HG02884 (cell line): ENCODE measurements at regions not wholly inside any gene's neighbourhood (a gene's known extent, or its start where the extent isn't known, plus 50 kb on each side); places are given as distances from the start of the nearest gene placed in this dataset.

ENCODE experiments used
- ATAC-seq: cut with Tn5 transposase; IDR thresholded peaks from one replicate; pipeline ENCODE4 v1.9.1; 2021; ENCODE audit warnings: mild to moderate bottlenecking, moderate library complexity; ENCODE audit not compliant: unreplicated experiment

DNA sequence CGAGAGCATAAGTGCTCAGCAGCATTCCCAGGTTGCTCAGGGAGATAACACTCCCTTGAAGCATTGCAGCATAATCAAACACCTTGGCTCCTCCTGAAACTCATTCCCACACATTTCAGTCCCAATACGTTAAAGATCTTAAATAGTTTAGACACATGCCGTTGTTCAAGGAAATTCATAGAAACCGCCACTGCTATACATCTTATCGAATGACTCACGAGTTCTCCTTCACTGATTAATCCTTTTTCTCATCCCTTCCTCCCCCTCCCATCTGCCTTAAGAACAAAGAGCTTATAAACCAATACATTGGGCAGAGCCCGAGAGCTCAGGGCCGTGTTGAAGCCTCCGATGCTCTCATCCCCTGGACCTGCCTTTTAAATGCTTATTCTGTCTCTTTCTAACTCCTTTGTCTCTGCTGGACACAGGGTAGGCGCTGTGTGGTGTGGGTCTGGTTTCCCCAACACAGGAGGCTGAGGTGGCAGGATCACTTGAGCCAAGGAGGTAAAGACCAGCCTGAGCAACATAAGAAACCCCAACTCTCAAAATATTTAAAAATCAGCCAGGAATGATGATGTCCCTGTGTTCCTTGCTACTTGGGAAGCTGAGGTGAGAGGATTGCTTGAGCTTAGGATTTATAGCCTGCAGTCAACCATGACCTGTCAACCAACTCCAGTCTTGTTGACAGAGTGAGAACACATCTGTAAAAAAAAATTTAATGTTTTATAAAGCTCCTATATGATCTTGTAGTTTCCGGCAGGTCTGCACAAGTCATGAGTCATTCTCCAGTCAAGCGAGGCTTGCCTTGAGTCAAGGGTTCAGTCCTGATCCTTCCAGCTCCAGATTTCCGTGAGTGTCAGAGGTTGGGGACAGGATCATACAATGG is 394.0 kb upstream of the HSFY2 start:
- no peak for ATAC-seq

DNA sequence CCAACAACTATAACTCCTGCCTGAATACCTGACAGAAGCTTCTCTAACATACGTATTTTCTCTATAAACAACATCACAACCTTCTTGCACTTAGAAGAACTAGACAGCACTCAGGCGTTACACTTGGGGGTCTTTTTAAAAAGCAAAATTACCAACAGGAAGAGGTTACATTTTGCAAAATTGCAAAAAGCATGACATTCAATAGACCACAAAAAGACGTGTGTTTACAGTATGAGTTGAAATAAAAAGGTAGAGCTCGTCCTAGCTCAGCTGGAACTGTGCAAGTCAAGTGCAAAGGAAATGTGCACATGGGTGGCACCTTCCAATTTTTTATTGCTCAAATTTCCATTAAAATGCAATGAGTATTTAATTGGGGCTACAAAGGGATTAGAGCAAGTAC is 375.2 kb upstream of the HSFY2 start:
- no peak for ATAC-seq

DNA sequence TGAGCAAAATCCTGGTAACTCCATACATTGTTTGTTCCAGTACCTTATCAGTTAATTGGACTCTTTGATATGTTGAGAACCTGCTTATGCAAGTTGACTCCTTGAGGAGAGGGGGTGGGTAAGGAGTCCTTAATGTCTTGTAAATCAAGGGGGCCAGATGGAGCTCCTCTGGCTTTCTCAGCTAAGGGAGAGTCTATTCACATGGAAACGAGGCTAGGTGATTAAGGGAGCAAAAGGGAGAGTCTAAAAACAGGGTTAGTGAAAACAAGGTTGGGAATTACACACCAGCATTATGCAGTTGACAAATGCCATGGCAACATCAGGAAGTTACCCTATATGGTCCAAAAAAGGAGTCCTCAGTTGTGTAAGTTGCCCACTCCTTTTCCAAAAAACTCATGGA is 372.8 kb upstream of the HSFY2 start:
- no peak for ATAC-seq

DNA sequence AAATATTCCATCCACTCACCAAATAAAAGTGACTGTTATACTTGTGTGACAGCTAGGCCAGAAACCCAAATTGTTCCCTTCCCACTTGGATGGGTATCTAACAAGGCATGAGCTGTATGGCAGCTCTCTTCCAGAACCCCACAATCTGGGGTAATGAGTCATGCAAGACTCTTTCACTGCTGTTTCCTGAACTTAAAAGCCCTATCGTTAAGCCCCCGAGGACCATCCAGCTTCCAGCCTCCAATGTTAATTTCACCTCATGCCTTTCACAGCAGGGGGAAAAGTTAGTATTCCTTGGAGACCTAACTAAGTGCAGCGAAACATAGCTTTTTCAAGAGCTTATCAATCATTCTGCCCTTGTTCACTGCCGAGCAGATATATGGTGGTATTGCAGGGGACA is 368.6 kb upstream of the HSFY2 start:
- no peak for ATAC-seq

DNA sequence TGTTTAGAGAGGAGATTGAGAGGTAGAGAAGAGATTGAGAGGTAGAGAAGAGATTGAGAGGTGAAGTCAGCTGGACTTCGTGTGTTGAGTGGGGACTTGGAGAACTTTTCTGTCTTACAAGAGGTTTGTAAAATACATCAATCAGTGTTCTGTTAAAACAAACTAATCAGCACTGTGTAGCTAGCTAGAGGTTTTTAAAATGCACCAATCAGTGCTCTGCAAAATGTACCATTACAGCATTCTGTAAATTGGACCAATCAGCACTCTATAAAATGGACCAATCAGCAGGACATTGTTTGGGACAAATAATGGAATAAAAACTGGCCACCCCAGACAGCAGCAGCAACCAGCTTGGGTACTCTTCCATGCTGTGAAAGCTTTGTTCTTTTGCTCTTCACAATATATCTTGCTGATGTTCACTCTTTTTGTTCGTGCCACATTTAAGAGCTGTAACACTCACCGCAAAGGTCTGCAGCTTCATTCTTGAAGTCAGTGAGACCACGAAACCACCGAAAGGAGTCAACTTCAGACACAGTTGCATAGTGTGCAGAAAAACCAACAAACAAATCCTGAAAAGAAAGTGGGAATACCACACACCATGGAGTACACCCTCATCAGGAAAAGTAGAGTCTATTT is 366.9 kb upstream of the HSFY2 start:
- no peak for ATAC-seq

DNA sequence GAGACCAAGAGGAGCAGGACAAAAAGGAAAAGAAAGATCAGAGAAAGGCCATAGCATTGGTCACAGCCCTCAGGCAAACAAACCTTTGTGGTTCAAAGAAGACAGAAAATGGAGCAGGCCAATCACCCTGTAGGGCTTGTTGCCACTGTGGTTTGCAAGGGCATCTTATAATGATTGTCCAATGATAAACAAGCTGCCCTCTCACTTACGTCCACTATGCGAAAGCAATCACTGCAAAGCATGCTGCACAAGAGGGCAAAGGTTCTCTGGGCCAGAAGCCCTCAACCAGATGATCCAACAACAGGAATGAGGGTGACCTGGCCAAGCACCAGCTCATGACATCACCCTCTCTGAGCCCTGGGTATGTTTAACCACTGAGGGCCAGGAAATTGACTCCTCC is 360.9 kb upstream of the HSFY2 start:
- no peak for ATAC-seq

DNA sequence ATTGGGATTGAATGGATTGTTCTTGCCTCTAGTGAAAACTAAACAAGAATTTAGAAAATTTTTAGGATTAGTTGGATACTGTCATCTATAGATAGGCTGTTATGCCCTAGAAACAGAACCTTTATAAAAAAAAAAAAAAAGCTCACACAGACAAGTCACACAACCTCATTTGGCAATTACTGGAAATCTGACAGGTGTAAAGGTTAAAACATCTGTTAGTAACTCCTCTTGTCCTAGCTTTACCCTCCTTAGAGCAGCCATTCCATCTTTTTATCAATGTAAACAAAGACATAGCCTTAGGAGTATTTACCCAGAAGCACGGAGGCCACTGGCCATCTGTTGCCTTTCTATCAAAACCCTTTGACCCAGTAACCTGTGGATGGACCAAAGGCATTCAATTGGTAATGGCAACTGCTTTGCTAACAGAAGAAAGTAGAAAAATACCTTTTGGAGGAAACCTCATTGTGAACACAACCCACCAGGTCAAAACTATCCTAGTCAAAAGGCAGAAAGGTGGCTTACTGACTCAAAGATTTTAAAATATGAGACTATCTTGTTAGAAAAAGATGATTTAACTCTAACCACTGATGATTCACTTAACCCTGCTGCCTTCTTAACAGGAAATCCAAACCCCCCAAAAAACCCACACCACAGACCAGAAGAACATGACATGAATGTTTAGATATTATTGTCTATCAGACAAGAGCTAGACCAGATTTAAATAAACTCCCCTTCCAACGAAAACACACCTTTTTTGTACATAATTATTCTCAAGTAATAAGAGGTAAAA is 357.2 kb upstream of the HSFY2 start:
- ATAC-seq = no peak

DNA sequence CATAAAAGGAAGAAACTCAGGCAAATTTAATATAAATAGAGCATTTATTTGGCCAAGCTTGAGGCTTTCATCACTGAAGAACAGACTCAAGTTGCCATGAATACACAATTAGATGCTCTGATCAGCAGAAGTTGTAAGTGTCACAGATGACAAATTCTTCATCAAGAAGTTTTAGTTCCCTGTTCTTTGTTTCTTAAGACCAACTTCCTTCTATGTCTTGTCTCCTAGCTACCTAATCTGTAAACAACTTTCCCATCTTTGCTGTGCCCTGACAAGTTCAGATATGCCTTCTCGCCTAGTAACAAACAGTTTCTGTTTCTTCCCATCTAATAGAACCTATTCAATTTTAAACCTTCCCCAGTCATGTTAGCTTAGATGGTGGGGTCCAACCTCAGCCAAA is 353.4 kb upstream of the HSFY2 start:
- no peak for ATAC-seq

DNA sequence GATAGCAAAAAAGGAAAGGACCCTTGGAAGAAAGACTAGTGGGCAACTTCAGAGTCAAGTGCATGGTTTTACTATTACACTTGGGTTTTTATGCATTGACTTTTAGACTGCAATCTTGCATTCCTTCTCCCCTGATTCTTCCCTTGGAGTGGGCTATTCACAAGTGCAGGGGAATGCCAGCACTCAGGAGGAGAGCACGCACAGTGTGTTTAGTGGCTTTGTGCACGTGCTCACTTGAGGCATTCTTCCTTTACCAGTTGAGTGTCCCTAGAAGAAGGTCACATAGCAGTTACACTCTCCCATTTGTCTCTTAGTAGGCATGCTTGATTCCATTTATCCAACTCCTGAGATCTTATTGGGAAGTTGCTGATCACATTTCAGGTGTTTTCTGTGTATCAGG is 351.1 kb upstream of the HSFY2 start:
- ATAC-seq = no peak

DNA sequence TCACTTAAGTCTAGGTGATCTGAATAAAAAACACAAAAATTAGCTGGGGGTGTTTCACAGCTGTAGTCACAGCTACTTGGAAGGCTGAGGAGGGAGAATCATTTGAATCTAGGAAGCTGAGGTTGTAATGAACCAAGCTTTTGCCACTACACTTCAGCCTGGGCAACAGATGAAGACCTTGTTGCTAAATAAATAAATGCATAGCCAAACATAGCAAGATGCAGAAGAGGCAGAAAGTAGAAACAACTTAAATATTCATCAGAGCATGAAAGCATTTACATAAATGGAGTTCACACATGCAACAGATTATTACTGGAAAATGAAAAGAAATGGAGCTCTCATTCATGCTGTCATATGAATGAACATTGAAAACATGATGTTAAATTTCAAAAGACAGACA is 348.9 kb upstream of the HSFY2 start:
- no peak for ATAC-seq

DNA sequence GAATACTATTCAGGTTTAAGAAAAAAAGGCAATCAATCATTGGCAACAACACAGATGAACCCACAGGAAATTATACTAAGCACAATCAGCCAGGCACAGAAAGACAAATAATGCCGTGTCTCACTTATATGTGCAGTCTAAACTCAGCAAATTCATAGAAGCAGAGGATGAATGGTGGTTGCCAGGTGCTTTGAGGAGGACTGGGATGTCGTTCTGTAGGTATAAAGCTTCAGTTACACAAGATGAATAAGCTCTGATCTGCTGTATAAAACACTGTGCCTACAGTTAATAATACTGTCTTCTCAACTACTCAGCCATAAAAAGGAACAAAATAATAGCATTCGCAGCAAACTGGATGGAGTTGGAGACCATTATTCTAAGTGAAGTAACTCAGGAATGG is 324.8 kb upstream of the HSFY2 start:
- no peak for ATAC-seq

DNA sequence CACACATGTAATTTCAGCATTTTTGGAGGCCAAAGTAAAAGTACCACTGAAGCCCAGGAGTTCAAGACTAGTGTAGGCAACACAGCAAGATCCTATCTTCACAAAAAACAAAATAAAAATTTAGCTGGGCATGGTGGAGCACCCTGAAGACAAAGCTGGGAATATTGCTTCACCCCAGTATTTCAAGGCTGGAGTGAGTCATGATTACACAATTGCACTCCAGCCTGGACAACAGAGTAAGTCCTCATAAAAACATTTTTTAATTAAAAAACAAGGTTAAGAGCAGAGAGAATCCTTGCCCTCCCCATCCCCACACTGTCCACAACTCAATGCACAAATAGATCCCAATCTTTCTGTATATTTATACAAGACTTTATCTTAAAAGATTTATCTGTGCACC is 321.9 kb upstream of the HSFY2 start:
- no peak for ATAC-seq

DNA sequence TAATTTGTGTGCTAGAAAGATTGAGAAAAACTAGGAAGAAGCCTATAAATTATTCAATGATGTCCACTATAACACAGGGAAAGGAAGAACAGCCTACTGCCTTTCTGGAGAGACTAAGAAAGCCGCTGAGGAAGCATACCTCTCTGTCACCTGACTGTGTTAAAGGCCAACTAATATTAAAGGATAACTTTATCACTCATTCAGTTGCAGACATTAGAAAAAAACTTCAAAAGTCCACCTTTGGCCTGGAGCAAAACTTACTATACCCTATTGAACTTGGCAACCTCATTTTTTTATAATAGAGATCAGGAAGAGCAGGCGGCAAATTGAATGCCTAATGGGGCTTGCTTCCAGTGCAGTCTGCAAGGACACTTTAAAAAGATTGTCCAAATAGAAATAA is 309.5 kb upstream of the HSFY2 start:
- no peak for ATAC-seq

DNA sequence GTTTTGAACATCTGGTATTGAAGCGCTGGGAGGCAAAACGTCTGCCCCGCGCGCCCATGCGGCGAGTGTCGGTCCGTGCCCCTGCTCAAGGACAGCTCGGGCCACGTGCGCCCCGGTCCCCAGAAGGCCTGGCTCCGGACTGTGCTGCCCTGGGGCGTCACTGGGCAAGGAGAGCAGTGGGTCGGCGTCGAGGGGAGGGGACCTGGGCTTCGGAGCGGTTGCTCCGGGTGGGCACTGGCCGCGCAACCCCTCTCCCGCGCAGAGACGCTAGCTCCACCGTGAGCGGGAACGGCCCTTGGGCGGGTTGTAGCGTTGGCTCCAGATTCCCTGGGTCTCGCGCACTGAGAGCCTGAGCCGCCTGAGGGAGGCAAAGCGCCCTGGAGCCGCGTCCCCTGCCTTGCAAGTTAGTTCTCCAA is 304.2 kb upstream of the HSFY2 start:
- ATAC-seq = no peak

DNA sequence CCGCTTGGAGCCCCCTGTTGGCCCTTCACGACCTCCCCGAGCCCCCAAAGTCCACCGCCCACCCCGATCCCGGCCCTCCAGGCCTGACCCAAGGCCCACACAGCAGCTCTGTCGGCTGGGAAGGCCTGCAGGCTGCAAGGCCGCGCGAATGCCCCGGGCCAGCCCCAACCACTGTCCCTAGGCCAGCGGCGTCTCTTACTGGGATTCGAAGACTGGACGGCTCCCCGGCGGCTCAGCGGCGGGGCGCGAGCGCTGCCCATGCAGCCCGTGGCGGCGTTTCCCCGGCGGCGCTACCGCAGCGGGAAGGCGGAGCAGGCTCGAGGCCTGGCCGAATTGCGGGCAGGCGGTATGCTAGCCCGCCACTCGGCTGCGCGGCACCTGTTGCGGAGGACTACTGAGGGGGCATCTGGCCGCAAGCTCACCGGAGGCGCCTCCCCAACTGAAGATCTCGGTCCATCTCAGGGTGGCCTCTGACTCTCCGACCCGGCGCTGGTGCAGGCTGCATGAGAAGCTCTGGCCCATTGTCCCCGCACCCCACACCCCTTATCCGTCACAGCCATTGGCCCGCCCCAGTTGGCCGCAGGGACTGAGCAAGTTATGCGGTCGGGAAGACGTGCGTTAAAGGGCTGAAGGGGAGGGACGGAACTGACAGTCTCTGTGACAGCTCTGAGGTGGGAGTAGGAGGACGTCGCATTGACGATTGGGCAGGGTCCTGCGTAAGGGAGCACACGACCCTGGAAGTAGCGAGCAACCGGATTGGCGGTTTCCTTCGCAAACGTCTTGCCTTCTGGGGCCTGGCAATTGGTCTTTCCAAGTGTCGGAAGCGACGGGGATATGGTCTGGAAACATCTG is 303.5 kb upstream of the HSFY2 start:
- ATAC-seq = no peak

DNA sequence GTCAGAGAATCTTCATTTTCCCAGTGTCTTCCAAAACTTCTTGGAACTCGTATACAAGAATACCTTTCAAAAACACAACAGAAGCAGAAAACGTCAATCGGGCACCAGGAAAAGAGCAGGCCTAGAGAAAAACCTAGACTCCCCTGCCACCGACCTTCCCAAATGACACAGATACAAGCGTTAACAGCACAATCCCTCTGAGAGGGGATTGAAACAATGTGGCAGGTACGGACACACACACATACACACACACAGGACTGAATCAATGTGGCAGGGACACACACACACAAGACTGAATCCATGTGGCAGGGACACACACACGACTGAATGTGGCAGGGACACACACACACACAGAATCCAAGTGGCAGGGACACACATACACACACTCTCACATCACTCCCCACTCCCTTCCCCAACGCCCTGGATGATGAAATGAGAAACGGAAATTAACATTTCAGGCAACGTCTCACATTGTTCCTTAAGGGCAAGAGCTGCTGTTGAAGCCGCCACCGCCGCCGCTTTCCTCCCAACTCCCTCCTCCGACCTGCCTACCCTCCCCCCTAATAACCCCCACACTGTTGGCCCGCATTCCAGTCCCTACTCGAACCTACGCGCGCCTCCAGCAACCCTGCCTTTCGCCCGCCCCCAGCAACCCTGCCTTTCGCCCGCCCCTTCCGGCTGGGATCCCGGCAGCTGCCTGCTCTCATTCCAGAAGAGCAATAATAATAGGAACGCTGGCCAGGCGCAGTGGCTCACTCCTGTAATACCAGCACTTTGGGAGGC is 302.1 kb upstream of the HSFY2 start:
- ATAC-seq = peak; percentile 62

DNA sequence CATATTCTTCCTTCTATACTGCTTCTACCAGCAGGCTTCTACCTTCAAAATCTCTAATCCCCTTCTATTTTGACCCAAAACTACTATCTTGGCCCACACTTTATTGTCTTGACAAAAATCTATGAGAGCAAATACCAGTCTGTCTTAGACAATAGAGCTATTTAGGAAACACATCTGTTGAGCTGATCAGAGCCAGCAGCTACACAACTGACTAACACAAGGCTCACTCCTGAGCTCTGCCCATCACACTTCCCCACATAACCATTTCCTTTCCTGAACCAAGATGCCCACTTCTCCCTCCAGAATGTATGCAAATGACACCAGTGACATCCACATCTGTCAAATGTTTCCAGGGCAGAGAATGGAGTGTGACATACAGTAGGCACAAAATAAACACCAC is 293.9 kb upstream of the HSFY2 start:
- ATAC-seq = no peak

DNA sequence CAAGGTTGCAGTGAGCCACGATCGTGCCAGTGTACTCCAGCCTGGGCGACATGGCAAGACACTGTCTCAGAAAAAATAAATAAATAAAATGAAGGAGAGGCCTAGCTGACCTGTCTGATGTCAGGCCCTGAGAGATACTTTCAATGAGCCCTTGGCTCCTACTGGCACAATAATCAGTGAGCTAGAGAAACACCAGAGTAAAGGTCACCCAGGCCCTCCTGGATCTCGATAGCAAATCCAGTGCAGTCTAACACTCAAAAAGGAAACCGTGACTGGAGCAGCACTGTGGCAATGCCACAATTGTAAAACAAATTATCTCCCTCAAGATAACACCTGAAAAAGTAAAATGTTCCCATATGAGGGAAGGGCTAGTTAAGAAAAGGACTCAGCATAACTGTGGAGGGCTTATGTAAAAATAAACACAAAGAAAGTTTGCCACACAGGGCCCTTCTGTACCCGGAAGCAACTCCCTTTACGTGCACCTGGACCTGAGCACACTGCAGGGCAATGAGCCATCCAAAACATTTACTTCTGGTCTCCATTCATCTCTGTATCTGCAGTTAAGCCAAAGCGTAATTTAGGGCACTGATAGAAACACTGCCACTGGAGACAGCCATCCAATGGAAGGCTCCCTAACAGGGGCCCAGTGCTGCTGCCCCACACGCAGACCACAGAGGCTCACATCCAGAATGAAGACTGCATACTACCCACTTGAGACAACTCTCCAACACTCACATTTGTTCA is 293.1 kb upstream of the HSFY2 start:
- ATAC-seq = no peak

DNA sequence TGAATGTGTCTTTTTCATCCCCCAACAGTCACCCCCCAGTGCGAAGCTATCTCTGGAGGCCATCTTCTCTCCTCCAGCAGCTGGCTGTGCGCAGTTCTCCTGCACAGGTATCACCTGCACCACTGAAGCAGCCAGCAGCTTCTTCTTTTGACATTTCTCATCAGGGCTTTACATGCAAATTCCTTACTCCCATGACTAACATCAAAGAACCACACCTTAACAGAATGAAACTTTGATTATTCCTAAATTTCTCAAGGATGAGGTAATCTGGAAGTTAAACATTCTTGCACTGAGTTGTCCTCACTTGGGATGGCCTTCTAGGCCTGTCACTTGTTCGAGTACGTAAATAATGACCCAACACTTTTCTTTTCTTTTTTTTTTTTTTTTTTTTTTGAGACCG is 291.6 kb upstream of the HSFY2 start:
- no peak for ATAC-seq
